ENCODE measurements at regions not wholly inside any gene's neighbourhood (a gene's known extent, or its start where the extent isn't known, plus 50 kb on each side); places are given as distances from the start of the nearest gene placed in this dataset.
"Not testable (repeated sequence)": the region's sequence is repeated elsewhere in the genome, so short reads cannot be mapped to it uniquely, and the experiment has no call there.

GRCh38 chr5:92560698-92561401 is 1020.2 kb downstream of the NR2F1-AS1 start:
- DNase-seq (ENCODE audit: low read depth), result peak; percentile 46

- peak; percentile 46 for DNase-seq (ENCODE audit: low read depth)
Observed at GRCh38 chr5:92559781-92560180, 1021.2 kb downstream of the NR2F1-AS1 start.

DNA sequence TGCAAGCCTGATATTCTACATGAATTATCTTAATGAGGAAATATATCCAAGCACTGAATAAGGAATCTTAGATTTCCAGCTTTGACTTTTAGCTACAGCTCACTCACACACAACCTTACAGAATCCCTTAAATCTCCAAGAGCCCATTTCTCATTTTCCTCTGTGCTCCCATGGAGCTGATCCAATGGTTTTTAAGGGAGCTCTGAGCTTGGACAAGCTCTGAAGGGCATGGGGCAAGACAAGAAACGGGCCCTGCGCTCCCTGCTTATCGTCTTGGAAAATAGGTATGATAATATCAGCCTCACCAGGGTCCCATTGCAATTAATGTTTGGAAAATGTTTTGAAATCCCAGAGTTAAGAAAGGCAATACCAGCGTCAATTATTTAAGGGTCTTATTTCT is 1021.7 kb downstream of the NR2F1-AS1 start:
- no peak for DNase-seq (ENCODE audit: low read depth)

DNA sequence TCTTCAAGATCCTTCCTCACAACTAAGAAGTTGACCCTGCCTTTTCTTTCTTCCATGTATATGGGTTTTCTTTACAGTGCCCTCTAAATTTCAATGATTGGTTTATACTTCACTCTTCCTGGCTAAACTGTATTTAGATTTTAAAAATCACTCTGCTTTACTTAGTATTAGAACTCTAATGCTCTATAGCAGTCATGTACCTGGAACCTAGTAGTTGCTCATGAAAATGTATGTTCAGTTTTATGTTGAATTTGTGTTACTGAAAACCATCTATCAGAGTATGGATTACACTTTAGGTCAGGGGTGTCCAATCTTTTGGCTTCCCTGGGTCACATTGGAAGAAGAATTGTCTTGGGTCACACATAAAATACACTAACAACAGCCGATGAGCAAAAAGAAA is 1024.3 kb downstream of the NR2F1-AS1 start:
- DNase-seq (ENCODE audit: low read depth), result no peak

GRCh38 chr5:92554447-92555085 is 1026.5 kb downstream of the NR2F1-AS1 start:
- DNase-seq (ENCODE audit: low read depth), result no peak

- no peak for DNase-seq (ENCODE audit: low read depth)
Observed at GRCh38 chr5:92553326-92553725, 1027.7 kb downstream of the NR2F1-AS1 start.

DNA sequence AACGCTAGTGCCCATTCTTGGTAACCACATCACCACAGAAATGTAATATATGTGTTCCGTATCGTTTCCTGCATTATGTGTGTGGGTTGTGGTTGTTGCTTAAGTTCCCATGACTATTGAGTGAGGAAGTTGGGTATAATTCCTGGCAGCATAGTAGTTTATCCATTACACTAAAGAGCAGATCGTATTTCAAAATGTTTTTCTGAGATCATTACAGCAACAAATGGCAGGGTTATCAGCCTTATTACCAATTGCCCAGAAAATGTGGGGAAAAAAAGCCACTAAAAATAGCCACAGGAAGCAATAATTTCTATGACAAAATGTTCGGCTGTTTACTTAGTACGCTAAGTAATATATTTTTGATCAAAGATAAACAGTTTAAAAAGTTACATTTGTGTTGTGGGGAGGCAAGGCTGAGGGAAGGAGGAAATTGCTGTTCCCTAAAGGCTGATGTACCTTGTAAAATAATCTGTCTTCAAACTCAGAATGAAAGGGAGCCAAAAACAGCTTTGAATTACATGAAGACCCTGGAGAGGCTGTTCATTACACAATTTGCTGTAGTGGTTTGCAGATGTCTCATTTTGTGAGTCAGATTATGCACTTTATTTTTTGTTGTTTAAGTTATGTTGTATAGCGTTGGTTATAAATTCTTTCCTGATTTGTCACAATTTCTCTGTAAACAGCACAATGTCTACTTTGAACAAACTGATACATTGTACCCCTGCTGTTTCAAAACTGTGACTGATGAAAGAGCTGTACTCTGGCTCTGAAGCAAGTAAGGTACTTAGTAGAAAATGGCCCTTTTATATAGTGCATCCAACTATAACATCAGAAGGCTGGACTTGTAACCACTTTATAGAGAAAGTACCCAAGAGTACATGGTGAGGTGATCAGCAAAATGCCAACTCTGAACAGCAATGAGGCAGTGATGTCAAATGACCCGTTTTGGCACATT is 1028.5 kb downstream of the NR2F1-AS1 start:
- peak; percentile 72 for DNase-seq (ENCODE audit: low read depth)

- DNase-seq (ENCODE audit: low read depth), result no peak
Observed at GRCh38 chr5:92548346-92548745, 1032.7 kb downstream of the NR2F1-AS1 start.

DNA sequence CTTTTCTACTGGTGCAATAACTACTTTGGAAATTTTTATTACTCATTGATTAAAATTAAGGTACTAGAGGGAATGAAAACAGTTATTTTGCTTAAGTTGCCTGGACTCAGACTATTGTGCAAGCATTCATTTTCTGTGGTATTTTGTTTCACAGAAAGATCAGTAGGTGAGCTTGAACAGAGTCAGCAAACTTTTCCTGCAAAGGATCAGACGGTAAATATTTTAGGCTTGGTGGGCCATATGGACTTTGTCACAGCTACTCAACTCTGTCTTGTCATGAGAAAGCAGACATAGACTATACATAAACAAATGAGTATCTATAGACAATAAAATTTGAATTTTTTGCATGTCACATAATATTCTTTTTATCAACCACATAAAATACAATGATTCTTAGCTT is 1036.4 kb downstream of the NR2F1-AS1 start:
- DNase-seq (ENCODE audit: low read depth), result no peak

- no peak for DNase-seq (ENCODE audit: low read depth)
Observed at GRCh38 chr5:92544036-92544435, 1037.0 kb downstream of the NR2F1-AS1 start.

DNA sequence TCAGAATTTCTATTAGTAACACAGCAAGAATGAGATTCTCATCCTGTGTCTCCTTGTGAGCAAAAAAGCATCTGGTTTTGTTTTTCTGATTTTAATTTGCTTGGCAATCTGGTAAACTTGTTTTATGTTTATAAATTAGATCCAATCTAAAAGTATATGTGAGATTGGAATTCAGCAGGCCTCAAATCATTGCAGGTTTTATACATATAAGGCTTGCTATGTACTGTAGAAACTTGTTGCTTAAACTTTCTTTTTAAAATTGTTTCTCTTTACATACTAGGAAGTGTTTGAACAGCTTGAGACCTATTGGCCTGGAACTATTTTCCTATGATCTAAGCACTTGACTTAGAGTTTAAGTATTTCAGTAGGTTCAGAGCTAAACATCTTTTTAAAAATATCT is 1037.8 kb downstream of the NR2F1-AS1 start:
- no peak for DNase-seq (ENCODE audit: low read depth)

- DNase-seq (ENCODE audit: low read depth), result not testable (repeated sequence)
Observed at GRCh38 chr5:92542017-92542416, 1039.0 kb downstream of the NR2F1-AS1 start.

DNA sequence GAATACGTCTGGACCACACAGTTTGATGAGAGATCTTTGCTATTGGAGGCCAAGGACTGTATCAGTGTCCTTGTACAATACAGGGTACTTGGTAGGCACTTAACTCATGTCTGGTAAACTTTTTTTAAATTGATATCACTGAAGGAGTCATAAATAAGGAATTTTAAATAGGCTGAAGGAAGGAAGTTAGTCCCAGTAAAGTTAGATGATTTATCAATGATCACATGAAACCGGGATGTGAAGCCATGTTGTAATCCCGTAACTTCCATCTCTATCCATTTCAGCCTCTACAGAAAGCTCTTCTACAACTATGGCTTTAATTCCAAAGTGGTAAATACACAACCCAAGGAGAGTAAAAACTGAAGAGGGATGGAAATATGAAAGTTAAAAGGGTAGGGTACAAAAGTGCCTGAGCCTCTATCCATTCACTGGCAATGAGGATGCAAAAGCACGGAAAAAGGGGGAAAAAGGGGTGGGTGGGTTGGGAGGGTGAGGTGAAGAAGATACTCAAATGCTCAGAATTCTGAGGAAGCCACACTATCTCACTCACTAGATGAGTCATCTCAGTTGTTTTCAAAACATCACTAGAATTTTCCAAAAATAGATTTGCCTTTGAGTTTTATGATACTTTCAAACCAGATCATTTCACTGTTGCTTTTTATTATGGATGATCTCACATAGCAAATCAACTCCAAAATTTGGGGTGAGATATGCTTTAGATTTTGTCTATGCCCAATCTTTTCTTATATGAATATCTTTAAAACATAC is 1053.5 kb downstream of the NR2F1-AS1 start:
- peak; percentile 19 for DNase-seq (ENCODE audit: low read depth)

GRCh38 chr5:92525131-92525530 is 1055.9 kb downstream of the NR2F1-AS1 start:
- DNase-seq (ENCODE audit: low read depth), result no peak

DNA sequence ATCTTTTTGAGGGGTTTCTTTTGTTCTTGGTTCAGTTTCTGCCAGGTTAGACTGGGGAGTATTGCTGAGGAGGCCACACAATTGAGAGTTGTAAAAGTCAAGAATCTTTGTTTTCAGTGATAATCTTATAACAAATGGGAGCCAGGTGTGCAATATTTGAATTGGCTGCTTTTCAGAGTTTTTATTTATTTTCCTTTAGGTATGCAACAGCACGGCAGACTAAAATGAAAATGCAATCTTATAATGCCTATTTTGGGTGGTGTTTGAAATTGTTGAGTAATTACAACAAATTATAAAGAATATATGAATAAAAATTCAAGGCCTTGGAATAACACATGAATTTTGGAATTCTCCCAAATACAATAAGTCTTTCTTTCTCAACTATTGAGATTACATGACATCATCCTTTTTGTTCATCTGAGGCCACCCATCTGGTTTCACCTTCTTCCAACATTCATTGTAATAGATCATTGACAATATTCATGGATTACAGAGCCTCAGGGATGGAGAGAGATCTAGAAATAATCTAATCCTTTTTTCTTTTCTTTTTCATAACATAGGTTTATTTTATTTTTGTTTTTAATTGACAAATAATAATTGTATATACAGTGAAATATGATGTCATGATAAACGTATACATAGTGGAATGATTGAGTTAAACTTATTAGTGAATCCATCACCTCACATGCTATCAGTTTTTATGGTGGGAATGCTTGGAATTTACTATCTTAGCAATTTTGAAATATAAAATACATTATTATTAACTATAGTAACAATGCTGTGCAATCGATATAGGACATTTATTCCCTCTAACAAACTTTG is 1061.0 kb downstream of the NR2F1-AS1 start:
- DNase-seq (ENCODE audit: low read depth), result no peak

DNA sequence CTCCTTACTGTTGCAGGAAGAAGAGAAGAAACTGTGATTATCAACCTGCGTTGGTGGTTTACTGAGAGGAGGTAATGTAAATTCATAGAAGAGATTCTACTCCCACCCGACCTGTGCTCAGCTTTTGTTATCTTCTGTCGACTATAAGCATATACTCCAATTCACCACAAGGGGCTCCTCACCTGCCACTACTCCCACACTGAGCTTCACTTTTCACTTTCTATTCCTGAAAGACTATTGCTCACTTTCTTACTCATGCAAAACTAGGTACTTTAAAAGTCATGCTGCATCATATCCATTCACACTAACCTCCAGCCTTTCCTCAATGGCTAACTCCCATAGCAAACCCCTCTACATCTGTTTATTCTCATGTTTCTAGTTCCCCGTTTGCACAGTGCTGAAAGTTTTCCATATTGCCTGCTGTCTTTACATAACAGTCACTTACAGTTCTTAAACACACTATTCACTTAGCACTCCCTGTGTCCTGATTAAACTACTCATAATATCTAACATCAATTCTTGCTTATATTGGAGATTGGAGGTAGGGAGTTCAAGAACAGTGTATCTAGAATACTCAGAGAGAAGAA is 1062.6 kb downstream of the NR2F1-AS1 start:
- no peak for DNase-seq (ENCODE audit: low read depth)

- no peak for DNase-seq (ENCODE audit: low read depth)
Observed at GRCh38 chr5:92514896-92515295, 1066.1 kb downstream of the NR2F1-AS1 start.

DNA sequence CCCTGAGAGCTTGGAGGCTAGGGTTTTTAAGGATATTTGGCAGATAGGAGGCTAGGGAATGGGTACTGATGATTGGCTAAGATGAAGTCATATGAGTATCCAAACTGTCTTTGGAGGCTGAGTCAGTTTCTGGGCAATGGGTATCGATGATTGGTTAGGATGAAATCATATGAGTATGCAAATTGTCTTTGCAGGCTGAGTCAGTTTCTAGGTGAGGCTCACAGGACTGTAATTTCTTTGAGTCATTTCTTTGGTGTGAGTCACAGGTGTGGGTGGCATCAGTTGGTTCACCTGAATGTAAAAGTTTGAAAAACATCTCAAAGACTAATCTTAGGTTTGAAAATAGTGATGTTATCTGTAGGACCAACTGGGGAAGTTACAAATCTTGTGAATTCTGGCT is 1068.0 kb downstream of the NR2F1-AS1 start:
- no peak for DNase-seq (ENCODE audit: low read depth)

DNA sequence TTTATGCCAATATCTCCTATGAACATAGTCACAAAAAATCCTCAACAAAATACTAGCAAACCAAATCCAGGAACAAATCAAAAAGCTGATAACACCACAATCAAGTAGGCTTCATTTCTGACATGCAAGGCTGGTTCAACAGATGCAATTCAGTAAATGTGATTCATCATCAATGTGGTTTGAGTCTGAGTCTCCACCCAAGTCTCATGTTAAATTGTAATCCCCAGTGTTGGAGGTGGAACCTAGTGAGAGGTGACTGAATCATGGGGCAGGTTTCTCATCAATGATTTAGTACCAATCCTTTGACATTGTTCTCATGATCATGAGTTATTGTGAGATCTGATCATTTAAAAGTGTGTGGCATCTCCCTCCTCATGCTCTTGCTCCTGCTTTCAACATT is 1072.7 kb downstream of the NR2F1-AS1 start:
- DNase-seq (ENCODE audit: low read depth), result no peak

DNA sequence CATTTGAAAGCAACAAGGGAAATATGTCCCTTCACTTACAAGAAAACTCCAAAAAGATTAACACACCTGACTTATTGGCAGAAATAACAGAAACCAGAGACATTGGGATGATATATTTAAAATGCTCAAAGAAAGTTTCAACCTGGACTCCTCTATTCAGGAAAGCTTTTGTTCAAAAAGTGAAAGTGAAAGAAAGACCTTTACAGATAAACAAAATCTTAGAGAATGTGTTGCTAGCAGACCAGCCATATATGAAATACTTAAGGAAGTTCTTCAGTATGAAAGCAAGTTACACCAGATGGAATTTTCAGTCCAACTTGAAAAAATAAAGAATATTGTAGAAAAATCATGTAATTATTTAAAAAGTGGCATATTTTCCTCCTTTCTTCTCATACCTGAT is 1075.1 kb downstream of the NR2F1-AS1 start:
- no peak for DNase-seq (ENCODE audit: low read depth)

DNA sequence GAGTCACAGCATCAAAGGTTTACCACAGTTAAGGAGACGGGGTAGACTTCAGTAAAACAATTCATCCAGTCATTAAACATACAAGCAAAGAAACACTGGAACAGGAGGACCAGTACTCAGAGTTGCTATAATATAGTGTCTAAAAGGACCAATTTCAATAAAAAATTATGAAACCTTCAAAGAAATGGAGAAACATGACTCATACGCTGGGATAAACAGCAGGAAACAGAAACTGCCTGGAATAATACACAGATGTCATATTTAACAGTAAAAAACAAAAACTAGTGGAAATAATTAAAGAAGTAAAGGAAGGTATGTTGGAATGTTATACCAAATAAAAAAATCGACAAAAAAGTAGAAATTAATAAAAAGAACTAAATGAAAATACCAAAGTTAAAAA is 1075.9 kb downstream of the NR2F1-AS1 start:
- DNase-seq (ENCODE audit: low read depth), result no peak

Data from HS-27A (cell line).